ENCODE measurements at regions not wholly inside any gene's neighbourhood (a gene's known extent, or its start where the extent isn't known, plus 50 kb on each side); places are given as distances from the start of the nearest gene placed in this dataset.

DNA sequence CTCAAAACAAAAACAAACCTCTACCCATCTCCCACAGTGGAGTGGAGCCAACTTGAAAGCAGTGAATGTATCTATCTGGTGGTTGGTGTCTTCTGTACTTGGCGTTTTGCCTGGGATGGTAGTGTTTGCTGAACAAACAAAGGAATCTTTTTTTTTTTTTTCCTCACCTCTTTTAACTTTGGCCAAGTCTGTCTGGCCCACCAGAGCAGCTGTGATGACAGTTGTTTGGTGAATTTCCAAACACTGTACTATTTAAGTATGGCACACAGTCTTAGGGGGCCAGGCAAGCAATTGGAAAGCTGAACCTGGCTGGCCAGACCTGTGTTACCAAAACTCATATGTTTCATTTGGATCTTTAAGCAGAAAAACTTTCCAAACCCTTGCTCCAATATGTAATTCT is 101.8 kb upstream of the CDH13 start:
- Histone ChIP-seq H3K36me3 (ENCODE audit: insufficient read depth, low read length) (no peaks in the 10 kb centered on the region), H3K4me1 (ENCODE audit: insufficient read depth, low read length) (no peaks in the 10 kb centered on the region), H3K4me3 (ENCODE audit: low read length) (no peak overlapping the region), H3K9me3 (ENCODE audit: control insufficient read depth in 1 of 2, insufficient read depth in 1 of 2, low read length in 2 of 2) (peaks cover 0 to 4% of the 10 kb centered on the region in 2 experiments), H3K27ac (ENCODE audit: low read depth in 1 of 2, low read length in 2 of 2) (no peak overlapping the region), H3K27me3 (ENCODE audit: control insufficient read depth in 1 of 2, insufficient read depth in 2 of 2, low read length in 2 of 2) (no peaks in the 10 kb centered on the region)
- Mint-ChIP-seq H3K4me3 (no peak overlapping the region), H3K27ac (no peak overlapping the region), H3K4me1 (ENCODE audit: low read depth) (no peaks in the 10 kb centered on the region), H3K9me3 (peaks cover 7% of the 10 kb centered on the region), H3K36me3 (ENCODE audit: low read depth) (no peaks in the 10 kb centered on the region), H3K27me3 (peaks cover 6% of the 10 kb centered on the region)
- ChIA-PET CTCF (no interaction called here), POLR2A (no interaction called here)
- intact Hi-C loops (cut with DNase I, micrococcal nuclease): no loop called here
- ATAC-seq (ENCODE audit: poor library complexity): no peak
- DNase-seq: no peak
- TF ChIP-seq, protein P1, sequence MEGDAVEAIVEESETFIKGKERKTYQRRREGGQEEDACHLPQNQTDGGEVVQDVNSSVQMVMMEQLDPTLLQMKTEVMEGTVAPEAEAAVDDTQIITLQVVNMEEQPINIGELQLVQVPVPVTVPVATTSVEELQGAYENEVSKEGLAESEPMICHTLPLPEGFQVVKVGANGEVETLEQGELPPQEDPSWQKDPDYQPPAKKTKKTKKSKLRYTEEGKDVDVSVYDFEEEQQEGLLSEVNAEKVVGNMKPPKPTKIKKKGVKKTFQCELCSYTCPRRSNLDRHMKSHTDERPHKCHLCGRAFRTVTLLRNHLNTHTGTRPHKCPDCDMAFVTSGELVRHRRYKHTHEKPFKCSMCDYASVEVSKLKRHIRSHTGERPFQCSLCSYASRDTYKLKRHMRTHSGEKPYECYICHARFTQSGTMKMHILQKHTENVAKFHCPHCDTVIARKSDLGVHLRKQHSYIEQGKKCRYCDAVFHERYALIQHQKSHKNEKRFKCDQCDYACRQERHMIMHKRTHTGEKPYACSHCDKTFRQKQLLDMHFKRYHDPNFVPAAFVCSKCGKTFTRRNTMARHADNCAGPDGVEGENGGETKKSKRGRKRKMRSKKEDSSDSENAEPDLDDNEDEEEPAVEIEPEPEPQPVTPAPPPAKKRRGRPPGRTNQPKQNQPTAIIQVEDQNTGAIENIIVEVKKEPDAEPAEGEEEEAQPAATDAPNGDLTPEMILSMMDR (IDR thresholded peaks at IDR 0.05): no peak

DNA sequence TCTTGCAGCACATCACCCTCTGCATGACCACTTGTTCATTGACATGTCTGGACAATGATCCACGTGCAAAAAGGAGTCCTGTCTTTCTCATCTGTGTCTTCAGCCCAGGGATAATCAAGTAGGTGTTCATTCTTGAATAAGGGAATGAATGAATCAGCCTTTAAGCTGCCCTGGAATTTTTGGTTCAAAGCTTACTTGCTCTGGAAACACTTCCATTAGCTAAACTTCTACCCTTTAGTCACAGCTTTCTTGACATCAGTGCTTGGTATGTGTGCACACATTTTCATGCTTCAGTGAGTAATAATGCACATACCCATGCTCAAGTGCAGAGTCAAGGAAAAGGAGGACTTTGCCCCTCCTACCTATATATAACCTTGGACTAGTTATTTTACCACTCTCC is 103.0 kb upstream of the CDH13 start:
- H3K9me3 Mint-ChIP-seq: peaks cover 3% of the 10 kb centered on the region
- no peaks in the 10 kb centered on the region for H3K27me3 Mint-ChIP-seq
- intact Hi-C loops (cut with DNase I, micrococcal nuclease): no loop called here
- DNase-seq (no peak), ATAC-seq (ENCODE audit: poor library complexity) (no peak)
- no peaks in the 10 kb centered on the region for H3K36me3 Mint-ChIP-seq (ENCODE audit: low read depth)
- Histone ChIP-seq H3K9me3 (ENCODE audit: control insufficient read depth in 1 of 2, insufficient read depth in 1 of 2, low read length in 2 of 2) (peaks cover 0 to 4% of the 10 kb centered on the region in 2 experiments), H3K4me3 (ENCODE audit: low read length) (no peak overlapping the region), H3K27ac (ENCODE audit: low read depth in 1 of 2, low read length in 2 of 2) (no peak overlapping the region), H3K4me1 (ENCODE audit: insufficient read depth, low read length) (no peaks in the 10 kb centered on the region), H3K36me3 (ENCODE audit: insufficient read depth, low read length) (no peaks in the 10 kb centered on the region), H3K27me3 (ENCODE audit: control insufficient read depth in 1 of 2, insufficient read depth in 2 of 2, low read length in 2 of 2) (no peaks in the 10 kb centered on the region)
- no peaks in the 10 kb centered on the region for H3K4me1 Mint-ChIP-seq (ENCODE audit: low read depth)
- no peak overlapping the region for H3K27ac Mint-ChIP-seq
- ChIA-PET CTCF (no interaction called here), POLR2A (no interaction called here)
- TF ChIP-seq, protein P1 (IDR thresholded peaks at IDR 0.05): no peak
- H3K4me3 Mint-ChIP-seq: no peak overlapping the region

DNA sequence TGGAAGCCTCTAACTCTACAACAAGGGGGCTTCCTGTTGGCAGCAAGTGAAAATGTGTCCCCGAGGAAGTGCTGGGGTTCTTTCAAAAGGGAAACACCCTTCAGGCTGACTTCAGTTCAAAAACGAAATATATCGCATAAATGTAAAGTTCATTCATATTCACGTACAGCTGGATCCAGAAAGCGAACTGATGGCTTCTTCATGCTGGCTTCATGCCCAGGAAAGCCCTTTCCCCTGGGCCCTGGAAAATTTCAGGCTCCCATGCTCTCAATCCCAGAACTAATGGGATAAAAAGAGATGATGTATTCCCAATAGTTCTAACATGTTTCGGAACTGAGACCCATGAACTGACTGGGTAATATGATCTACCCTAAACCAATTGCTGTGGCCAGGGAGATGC is 104.7 kb upstream of the CDH13 start:
- peaks cover 9% of the 10 kb centered on the region for H3K27me3 Mint-ChIP-seq
- TF ChIP-seq, protein P1 (IDR thresholded peaks at IDR 0.05): no peak
- H3K4me3 Mint-ChIP-seq: no peak overlapping the region
- intact Hi-C loops (cut with DNase I, micrococcal nuclease): no loop called here
- Histone ChIP-seq H3K27me3 (ENCODE audit: control insufficient read depth in 1 of 2, insufficient read depth in 2 of 2, low read length in 2 of 2) (no peaks in the 10 kb centered on the region), H3K4me3 (ENCODE audit: low read length) (no peak overlapping the region), H3K9me3 (ENCODE audit: control insufficient read depth in 1 of 2, insufficient read depth in 1 of 2, low read length in 2 of 2) (peaks cover 0 to 4% of the 10 kb centered on the region in 2 experiments), H3K27ac (ENCODE audit: low read depth in 1 of 2, low read length in 2 of 2) (no peak overlapping the region), H3K36me3 (ENCODE audit: insufficient read depth, low read length) (no peaks in the 10 kb centered on the region), H3K4me1 (ENCODE audit: insufficient read depth, low read length) (no peaks in the 10 kb centered on the region)
- ChIA-PET POLR2A (no interaction called here), CTCF (no interaction called here)
- no peaks in the 10 kb centered on the region for H3K4me1 Mint-ChIP-seq (ENCODE audit: low read depth)
- H3K27ac Mint-ChIP-seq: no peak overlapping the region
- H3K9me3 Mint-ChIP-seq: peaks cover 3% of the 10 kb centered on the region
- ATAC-seq (ENCODE audit: poor library complexity): no peak
- no peaks in the 10 kb centered on the region for H3K36me3 Mint-ChIP-seq (ENCODE audit: low read depth)
- DNase-seq: no peak
